GM18873 (cell line): ENCODE measurements at regions not wholly inside any gene's neighbourhood (a gene's known extent, or its start where the extent isn't known, plus 50 kb on each side); places are given as distances from the start of the nearest gene placed in this dataset.
"Not testable (repeated sequence)": the region's sequence is repeated elsewhere in the genome, so short reads cannot be mapped to it uniquely, and the experiment has no call there.

Experiments used
- ATAC-seq: cut with Tn5 transposase; IDR thresholded peaks from one replicate; pipeline ENCODE4 v1.9.1; 2021; ENCODE audit warnings: mild to moderate bottlenecking, moderate library complexity, moderate number of reproducible peaks; ENCODE audit not compliant: unreplicated experiment, low FRiP score

GRCh38 chr7:97373736-97374135 is 256.2 kb downstream of the SDHAF3 start:
- ATAC-seq: no peak

GRCh38 chr7:97377713-97378112 is 260.2 kb downstream of the SDHAF3 start:
- ATAC-seq: no peak

DNA sequence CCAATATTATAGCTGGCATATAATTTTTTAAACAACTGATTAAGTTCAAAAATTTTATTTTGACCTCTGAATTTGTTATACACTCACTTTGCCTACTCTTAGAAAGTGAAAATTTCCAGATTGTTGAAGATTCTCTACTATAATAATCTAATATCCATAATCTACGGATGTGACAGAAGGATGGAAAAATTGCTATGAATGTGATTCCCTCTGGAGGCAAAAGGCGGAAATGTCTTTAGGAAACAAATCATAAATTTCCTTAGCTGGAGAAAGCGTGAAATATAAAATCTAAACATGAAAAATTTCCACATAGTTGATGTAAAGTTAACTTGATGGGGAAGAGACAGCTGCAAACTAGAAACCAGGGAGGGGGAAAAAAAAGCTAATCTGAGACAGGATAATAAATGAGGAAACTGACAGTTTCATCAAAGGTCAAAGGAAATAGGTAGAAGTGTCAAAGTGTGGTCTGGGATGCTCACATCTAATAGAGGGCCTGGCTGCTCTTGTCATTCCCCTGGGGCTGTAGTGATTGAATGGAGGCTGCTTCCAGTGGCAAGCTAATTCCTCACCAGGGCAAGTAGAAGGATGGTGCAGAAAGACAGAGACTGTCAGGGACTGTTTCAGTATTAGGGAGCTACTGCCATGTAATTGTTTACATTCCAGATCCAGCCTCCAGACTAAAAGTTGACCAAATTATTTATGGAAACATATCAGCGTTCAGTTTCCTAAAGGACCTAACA is 264.5 kb downstream of the SDHAF3 start:
- no peak for ATAC-seq

- ATAC-seq: no peak
Measured at GRCh38 chr7:97390052-97390451, 272.6 kb downstream of the SDHAF3 start.

DNA sequence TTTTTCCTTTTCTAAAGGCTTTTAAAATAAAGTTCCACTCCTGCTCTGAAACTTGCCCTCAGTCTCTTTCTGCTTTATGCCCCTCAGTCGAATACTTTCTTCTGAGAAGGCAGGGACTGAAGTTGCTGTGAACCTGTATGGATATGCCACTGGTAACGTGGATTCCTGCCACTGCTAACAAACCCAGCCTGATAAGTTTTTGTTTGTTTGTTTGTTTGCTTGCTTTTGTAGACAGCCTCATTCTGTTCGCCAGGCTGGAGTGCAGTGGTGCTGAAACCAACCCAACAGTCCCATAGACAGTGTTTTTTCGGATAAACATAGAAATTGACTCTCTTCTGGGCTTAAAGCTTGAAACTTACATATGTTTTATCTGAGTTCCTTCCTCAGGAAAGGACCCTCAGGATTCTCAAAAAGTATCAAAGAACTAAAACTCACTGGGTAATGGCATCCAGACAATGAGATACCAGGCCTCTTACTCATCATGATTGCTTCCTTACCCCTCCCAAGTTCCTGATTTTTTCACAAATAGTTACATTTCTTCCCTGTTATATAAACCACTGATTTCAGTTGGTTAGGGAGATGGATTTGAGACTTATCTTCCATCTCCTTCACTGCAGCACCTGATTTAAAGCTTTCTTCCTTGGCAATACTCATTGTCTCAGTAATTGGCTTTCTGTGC is 273.6 kb downstream of the SDHAF3 start:
- no peak for ATAC-seq

GRCh38 chr7:97401398-97401797 is 283.9 kb downstream of the SDHAF3 start:
- ATAC-seq: no peak

- no peak for ATAC-seq
Measured at GRCh38 chr7:97405835-97406234, 288.3 kb downstream of the SDHAF3 start.

DNA sequence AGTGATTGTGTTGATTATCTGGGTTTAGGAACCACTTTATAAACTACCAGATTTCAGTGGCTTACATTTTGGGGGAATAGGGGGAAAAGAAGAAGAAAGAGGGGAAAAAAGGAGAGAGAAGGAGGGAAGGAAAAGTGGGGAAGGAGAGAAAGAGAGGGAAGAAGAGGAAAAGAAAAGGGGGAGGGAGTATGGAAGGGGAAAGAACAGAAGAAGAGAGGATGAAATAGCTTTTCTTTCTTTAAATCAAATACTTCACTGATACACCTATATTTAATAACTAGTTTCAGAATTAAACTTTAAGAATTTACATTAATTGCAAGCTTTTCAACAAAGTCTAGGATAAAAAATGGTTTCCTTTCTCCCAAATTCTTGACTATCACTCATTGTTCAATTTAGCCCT is 289.6 kb downstream of the SDHAF3 start:
- no peak for ATAC-seq

- ATAC-seq: no peak
Measured at GRCh38 chr7:97409346-97409745, 291.8 kb downstream of the SDHAF3 start.

- ATAC-seq: no peak
Measured at GRCh38 chr7:97418312-97418711, 300.8 kb downstream of the SDHAF3 start.

GRCh38 chr7:97419898-97420297 is 302.4 kb downstream of the SDHAF3 start:
- no peak for ATAC-seq

DNA sequence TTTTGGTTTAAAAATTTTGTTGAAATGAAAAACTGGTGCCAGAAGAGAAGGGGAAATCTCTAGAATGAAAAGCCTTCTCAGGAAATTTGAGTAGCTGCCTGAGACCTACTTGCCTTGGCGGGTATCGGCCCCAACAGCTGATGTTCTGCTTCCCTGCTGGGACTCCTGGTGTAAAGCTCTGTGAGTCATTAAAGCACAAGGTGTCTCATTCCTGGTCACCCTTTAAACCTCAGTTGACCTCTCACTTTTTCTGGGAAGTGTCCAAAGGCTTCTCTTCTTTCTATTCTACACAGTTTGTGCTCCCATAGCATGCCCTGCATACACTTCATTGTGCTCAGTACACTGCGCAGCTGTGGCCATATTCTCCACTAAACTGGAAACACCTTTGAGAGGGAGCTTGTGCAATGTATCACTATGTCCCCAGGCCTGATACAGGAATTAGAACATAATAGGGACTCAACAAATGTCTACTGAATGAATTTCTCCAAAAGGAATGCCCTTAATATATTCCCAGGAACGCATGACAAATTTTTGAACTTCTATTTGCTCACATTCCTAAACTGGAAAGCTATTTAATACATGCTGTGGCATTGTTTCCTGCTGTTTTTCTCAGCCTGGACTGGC is 303.9 kb downstream of the SDHAF3 start:
- no peak for ATAC-seq

- no peak for ATAC-seq
Measured at GRCh38 chr7:97422046-97422445, 304.5 kb downstream of the SDHAF3 start.

- no peak for ATAC-seq
Measured at GRCh38 chr7:97430006-97430405, 301.9 kb upstream of the TAC1 start.

GRCh38 chr7:97439637-97440214 is 292.2 kb upstream of the TAC1 start:
- no peak for ATAC-seq

DNA sequence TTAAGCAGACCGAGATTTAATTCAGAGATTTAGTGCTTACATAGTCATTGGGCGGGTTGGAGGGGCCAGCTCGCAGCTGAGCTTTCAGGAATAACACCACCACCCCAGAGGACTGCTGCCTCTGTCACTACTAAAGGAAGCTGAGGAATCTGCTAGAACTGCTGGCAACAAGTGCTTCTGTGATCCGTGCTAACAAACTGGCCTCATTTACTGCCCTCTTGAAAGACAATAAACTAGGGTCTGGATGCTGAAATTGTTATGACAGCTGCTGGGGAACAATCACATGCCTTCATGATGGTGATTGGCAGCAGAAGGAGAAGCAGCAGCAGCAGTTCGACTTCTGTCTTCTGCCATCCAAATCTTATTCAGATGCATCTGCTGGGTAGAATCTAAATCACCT is 285.5 kb upstream of the TAC1 start:
- ATAC-seq: no peak

DNA sequence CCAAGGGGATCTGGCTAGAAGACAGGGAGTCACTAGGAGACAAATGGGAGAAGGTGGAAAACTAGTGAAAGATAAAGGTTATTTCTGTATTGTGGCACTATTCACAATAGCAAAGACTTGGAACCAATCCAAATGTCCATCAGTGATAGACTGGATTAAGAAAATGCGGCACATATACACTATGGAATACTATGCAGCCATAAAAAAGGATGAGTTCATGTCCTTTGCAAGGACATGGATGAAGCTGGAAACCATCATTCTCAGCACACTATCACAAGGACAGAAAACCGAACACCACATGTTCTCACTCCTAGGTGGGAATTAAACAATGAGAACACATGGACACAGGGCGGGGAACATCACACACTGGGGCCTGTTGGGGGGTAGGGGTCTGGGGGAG is 282.4 kb upstream of the TAC1 start:
- not testable (repeated sequence) for ATAC-seq

GRCh38 chr7:97450516-97450915 is 281.4 kb upstream of the TAC1 start:
- ATAC-seq: no peak

GRCh38 chr7:97454636-97455035 is 277.2 kb upstream of the TAC1 start:
- no peak for ATAC-seq

DNA sequence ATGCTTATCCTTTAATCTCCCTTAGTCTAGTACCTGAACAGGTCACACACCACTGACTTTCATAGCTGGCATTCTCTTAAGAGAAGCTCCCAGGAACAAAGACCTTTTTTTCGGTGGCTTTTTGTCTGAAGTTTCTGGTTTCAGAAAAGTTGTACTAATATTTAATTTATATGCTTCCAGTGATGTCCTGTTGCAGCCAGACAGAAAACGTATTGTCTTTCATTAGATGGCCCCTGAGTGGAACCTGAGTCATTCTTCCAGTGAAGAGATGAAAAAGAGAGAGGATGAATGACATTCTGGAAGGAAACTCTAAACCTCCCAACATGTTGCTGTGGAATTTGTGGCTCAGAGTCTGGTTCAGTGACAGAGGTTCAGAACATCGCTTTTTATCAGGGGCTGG is 274.8 kb upstream of the TAC1 start:
- ATAC-seq: no peak

GRCh38 chr7:97460433-97460832 is 271.5 kb upstream of the TAC1 start:
- no peak for ATAC-seq
